ENCODE measurements at regions not wholly inside any gene's neighbourhood (a gene's known extent, or its start where the extent isn't known, plus 50 kb on each side); places are given as distances from the start of the nearest gene placed in this dataset.

DNA sequence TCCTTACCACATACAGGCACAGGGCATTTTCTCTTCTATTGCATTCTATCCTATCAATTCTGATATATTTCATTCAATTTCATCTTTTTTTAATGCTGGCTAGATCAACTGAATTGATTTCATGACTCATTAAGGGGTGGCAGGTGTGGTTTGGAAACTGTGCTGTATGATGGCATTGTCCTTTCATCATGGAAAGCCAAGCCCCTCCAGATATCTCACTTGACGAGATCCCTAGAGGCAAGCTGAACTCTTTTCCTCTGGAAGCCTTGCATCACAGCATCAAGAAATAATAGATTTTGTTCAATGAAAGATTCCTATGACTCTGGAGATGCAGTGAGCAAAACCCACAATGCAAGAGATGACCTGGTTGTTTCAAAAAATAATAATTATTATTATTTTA, 401.2 kb downstream of the PREX1 start:
- DNase-seq (no peak), FAIRE-seq (no peak)
- TF ChIP-seq CTCF (IDR thresholded peaks at IDR 0.05; ENCODE audit: borderline replicate concordance, extremely low read depth, insufficient read depth), result no peak
- Histone ChIP-seq H3K4me1 (ENCODE audit: control insufficient read depth in 2 of 3, insufficient read depth in 2 of 3, low read depth in 1 of 3, low read length in 3 of 3) (no peaks in the 10 kb centered on the region), H3K9ac (ENCODE audit: low read length in 3 of 3) (no peak overlapping the region), H3K4me3 (ENCODE audit: low read length in 3 of 3) (no peak overlapping the region), H3K27ac (ENCODE audit: low read depth in 2 of 2, low read length in 2 of 2) (no peak overlapping the region), H3K9me3 (ENCODE audit: control insufficient read depth in 2 of 3, insufficient read depth in 1 of 3, low read length in 3 of 3) (no peaks in the 10 kb centered on the region), H3K27me3 (ENCODE audit: control insufficient read depth, insufficient read depth, low read length) (no peaks in the 10 kb centered on the region), H3K36me3 (ENCODE audit: control insufficient read depth in 2 of 3, insufficient read depth in 3 of 3, low read length in 3 of 3) (no peaks in the 10 kb centered on the region)
- intact Hi-C loops (cut with DNase I), result no loop called here

DNA sequence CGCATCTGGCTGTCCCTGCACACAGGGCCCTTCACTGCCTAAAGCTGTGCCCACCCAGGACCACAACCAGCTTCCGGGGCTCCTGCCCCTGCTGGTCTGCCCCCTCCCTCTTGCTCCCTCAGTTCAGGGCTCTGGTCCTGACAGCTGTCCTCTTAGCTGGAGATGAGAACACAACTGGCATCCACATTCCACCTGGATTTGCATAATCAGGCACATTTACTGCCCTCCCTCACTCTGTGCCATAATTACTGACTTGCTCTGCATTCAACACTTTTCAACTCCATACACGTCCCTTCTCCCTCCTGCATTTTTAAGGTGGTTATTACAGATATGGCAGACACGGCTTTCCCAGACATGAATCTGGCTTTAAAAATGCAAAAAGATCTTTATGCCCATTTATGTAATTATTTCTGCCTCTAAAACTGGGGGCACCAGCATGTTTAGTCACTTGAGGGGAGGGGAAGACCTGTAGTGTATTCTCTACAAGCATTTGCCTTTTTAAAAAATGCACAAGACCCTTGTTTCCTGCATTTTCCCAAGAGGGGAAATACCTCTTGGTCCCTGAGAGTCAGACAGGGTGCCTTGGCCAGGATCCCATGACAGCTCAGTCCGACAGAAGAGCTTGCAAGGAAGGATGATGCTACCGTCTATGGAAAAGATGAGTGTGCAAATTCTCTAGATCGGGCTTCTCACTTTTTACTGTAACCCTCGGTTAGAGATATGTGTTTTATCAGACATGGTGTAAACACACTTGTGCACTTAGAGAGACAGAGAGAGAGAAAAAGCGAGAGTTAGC, 401.8 kb downstream of the PREX1 start:
- DNase-seq (no peak), FAIRE-seq (no peak)
- Histone ChIP-seq H3K9me3 (ENCODE audit: control insufficient read depth in 2 of 3, insufficient read depth in 1 of 3, low read length in 3 of 3) (no peaks in the 10 kb centered on the region), H3K27ac (ENCODE audit: low read depth in 2 of 2, low read length in 2 of 2) (no peak overlapping the region), H3K36me3 (ENCODE audit: control insufficient read depth in 2 of 3, insufficient read depth in 3 of 3, low read length in 3 of 3) (no peaks in the 10 kb centered on the region), H3K4me1 (ENCODE audit: control insufficient read depth in 2 of 3, insufficient read depth in 2 of 3, low read depth in 1 of 3, low read length in 3 of 3) (no peaks in the 10 kb centered on the region), H3K9ac (ENCODE audit: low read length in 3 of 3) (no peak overlapping the region), H3K27me3 (ENCODE audit: control insufficient read depth, insufficient read depth, low read length) (no peaks in the 10 kb centered on the region), H3K4me3 (ENCODE audit: low read length in 3 of 3) (no peak overlapping the region)
- intact Hi-C loops (cut with DNase I), result no loop called here
- no peak for TF ChIP-seq CTCF (IDR thresholded peaks at IDR 0.05; ENCODE audit: borderline replicate concordance, extremely low read depth, insufficient read depth)

DNA sequence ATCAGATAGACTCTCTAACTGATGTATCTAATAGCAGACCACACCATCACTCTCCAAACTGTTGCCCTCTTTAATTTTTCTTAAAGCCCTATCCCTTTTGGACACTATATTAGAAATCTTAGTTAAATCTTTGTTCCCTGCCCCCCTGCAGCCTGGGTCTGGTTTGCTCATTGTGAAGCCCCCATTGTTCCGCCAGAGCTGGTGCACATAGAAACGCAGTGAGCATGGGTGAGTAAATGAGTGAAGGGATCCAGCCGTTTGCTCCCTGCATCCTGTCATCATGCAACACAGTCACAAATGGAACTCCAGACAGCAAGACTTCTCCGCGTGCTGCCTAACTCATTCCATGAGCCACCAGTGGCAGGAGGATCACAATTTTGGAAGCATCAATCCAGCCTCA, 402.5 kb downstream of the PREX1 start:
- no peaks in the 10 kb centered on the region for H3K4me1 ChIP-seq (ENCODE audit: control insufficient read depth in 2 of 3, insufficient read depth in 2 of 3, low read depth in 1 of 3, low read length in 3 of 3)
- intact Hi-C loops (cut with DNase I), result no loop called here
- no peak for FAIRE-seq

More for the DNA sequence above, 402.5 kb downstream of the PREX1 start:
- no peaks in the 10 kb centered on the region for H3K9me3 ChIP-seq (ENCODE audit: control insufficient read depth in 2 of 3, insufficient read depth in 1 of 3, low read length in 3 of 3)
- no peak for TF ChIP-seq CTCF (IDR thresholded peaks at IDR 0.05; ENCODE audit: borderline replicate concordance, extremely low read depth, insufficient read depth)
- no peak overlapping the region for H3K4me3 ChIP-seq (ENCODE audit: low read length in 3 of 3)
- no peak overlapping the region for H3K27ac ChIP-seq (ENCODE audit: low read depth in 2 of 2, low read length in 2 of 2)
- H3K9ac ChIP-seq (ENCODE audit: low read length in 3 of 3), result no peak overlapping the region
- H3K27me3 ChIP-seq (ENCODE audit: control insufficient read depth, insufficient read depth, low read length), result no peaks in the 10 kb centered on the region
- DNase-seq, result peak in 1 of 5 donors; percentile 23
- no peaks in the 10 kb centered on the region for H3K36me3 ChIP-seq (ENCODE audit: control insufficient read depth in 2 of 3, insufficient read depth in 3 of 3, low read length in 3 of 3)
